ENCODE measurements at regions not wholly inside any gene's neighbourhood (a gene's known extent, or its start where the extent isn't known, plus 50 kb on each side); places are given as distances from the start of the nearest gene placed in this dataset.

DNA sequence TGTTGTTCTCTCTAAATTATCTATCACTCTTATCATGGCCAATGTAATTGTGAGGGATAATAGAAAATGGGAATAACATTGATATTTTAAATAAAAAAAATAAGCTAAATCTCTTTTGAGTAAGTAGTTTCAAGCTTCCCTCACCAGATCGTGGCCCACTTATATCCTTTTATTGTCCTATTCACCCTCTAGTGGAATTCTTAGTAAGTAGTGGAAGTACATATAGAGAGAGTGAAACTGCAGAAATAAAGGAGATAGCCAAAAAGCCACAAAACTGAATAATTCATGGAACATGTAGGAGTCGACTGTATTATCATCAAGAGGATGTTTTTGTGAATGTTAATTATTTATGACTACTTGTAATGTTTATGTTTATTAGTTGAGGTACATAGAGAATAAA, 66.1 kb upstream of the DTNA start:
- DNase-seq (ENCODE audit: low spot score), result no peak

DNA sequence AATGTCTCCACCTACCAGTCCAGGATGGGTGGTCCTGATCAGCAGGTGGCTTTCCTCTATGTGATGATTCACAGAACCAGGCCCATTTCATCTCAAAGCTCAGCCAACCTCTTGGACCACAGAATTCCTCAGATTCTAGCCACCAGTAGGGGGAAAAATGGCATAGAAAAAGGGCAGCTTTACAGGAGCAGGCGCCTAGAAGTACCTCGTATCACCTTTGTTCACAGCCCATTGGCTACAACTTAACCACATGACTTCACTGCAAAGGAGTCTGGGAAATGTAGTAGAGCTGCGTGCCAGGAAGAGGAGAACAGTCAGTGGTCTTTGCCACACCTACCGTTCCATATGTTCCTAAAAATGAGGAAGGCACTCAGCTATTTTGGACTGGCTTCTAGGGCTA, 62.8 kb upstream of the DTNA start:
- peak; percentile 30 for DNase-seq (ENCODE audit: low spot score)

DNA sequence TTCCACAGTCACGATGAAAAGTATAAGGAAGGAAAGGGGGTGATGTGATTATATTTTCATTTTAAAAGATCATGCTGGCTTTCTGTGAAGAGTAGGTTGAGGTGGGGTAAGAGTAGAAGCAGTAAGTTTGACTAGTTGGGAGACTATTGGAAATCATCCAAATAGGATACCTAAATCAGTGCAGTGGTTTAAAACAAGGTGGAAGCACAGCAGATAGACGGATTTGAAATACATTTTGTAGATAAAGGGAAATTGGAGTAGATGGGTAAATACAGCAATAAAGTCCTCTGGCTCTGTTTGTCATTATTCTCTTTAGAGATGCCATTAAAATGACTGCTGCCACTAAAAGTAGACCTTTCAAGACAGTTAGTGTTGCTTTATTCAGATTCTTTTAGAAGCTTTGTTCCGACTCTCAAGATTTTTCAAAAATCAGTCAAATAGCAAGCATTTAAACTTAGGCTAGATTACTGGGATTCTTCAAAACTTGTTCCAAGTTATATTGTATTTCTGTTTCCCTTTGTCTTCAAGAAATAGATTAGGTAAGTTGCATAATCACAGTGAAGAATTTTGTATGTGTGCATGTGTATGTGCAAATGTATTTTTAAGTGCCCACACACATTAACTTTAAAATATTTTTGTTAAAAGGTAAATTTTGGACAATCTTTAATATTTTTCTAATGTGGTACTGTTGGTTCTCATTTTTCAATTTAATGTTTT, 61.7 kb upstream of the DTNA start:
- DNase-seq (ENCODE audit: low spot score), result no peak

DNA sequence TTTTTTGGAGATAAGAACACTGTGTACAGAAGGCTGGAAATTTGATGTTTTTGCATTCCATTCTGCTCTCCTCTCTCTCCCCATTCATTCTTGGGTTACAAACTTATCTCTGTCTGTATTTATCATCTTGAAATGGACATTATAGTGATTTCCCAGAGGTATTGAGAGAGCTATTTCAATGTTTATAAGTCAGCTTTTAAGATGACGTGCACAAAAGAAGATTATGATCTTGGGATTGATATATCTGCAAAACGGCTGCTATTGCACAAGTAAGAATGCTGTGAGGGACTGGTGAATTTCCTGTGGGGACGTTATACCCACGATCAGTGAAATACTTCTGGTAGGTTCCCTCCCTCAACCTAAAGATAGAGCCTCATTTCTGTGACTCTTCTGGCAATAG, 61.0 kb upstream of the DTNA start:
- DNase-seq (ENCODE audit: low spot score), result no peak

DNA sequence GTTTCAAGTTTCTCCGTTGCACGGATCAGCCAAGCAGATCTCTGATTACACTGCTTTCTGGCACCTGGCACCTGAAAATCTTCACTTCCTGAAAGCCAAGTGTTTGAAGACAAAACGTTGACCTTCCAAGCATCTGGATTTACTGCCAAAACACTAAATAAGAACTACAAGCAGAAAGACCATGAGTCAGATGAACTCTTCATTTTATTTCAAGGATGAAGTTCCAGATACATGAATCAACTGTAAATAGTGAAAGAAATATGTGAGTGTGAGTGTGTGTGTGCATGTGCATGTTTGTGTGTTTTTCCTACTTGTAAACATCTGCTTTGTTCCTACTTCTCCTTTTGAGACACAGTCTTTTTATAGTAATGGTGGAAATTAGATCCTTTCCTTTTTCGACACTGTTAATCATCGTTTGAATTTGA, 60.0 kb upstream of the DTNA start:
- peak; percentile 51 for DNase-seq (ENCODE audit: low spot score)

DNA sequence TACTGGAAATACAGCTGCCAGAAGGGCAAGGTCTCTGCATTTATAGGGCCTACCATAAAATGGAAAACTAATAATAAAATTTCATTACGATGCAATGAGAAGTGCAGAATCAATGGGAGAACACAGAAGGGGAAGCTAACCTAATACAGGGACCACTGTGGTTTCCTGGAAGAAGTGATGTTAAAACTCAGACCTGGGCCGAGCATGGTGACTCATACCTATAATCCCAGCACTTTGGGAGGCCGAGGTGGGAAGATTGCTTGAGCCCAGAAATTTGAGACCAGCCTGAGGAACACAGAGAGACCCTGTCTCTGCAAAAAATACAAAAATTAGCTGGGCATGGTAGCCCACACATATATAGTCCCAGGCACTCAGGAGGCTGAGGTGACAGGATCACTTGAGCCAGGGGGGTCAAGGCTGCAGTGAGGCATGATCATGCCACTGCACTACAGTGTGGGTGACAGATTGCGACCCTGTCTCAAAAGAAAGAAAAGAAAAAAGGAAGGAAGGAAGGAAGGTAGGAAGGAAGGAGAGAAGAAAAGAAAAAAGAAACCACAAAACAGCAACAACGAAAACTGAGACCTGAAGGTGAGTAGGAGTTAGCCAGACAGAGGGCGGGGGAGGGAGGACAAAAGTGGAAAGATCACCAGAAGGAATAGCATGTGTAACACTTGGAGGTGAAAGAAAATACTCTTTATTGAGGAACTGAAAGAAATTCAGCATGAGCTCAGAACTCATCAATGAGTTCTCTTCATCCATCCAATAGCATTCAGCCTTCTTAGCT, 58.3 kb upstream of the DTNA start:
- no peak for DNase-seq (ENCODE audit: low spot score)

DNA sequence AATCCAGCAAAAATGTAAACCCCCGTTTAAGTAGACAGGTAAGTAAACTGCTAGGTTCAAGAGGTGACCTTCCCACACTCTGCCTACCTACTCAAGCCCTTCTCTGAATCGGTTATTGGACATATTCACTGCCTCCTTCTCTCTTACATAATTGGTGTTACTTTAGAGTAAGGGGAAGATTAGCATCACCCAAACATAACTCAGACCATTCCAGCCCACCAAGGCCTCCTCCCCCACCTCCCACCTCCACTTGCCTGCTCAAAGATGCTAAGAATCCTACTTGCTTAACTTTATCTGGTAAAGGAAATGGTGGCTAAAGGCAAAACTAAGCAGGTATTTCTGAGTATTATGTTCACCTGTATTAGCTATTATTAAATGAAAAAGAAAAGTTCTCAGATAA, 55.0 kb upstream of the DTNA start:
- no peak for DNase-seq (ENCODE audit: low spot score)

DNA sequence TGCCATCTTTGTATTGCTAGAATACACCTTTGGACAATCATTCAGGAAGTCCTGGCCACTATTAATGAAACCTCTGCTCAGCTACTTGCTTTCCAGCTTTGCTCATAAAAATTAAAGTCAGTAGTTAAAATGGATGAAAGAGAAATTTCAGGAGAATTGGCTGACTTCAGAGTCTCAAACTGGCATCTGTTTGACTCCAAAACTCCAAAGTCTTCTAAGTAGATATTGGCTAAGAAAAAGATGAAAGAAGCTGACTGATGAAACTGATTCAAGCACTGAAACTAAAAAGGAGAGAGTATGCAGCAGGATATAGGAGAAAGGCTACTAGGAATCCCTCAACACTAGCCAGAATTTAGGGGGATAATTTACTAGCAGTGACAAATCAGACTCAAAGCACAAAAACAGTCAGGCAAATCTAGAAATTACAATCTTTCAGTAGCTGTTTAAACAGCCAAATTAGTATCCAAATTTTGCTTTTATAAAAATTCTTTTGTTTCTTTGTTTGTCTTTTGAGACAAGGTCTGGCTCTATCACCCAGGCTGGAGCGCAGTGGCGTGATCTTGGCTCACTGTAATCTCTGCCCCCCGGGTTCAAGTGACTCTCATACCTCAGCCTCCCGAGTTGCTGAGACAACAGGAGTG, 52.1 kb upstream of the DTNA start:
- DNase-seq (ENCODE audit: low spot score), result no peak

DNA sequence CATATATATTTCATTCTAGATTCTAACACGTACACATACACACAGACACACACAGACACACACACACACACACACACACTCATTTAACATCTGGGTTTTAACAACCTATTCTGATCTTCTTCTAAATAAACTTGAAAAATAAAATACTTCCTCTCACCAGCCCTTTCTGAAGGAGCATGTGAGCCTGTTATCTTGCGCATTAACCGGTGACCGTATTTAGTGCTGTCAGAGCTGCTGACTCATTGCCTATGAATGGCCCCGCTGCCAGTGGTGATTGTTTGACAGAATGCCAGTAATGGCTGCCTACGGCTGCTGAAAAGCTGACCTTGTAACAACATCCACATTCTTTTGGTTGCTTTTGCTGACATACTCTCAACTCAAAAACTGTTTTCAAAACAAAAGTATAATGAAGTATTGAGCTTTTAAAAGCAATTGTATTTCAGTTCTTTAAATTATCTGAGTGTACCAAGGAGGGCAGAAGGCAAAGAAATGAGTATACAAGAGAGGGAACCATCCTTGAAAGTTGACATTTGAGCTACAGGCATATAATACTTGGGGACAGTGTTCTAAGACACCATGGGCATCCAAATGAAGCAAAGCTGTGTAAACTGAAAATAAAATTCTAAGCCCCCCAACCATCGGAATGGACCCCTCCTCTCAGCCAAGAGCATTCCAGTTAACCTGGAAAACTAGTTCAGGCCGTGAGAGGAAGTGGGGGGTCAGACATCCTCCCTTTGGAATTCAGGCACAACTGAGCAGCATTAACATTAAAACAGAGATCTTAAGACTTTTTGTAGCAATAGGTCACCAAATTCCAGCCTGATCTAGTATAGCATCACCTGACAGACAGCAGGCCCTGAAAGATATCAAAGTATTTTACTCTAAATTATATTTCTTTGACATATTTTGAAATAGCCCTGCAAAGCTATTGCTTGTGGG, 50.2 kb upstream of the DTNA start:
- DNase-seq (ENCODE audit: low spot score), result peak; percentile 95
